Activated CD4-positive, CD25-positive, alpha-beta regulatory T cell (primary cell): ENCODE measurements at regions not wholly inside any gene's neighbourhood (a gene's known extent, or its start where the extent isn't known, plus 50 kb on each side); places are given as distances from the start of the nearest gene placed in this dataset.
"Not testable (repeated sequence)": the region's sequence is repeated elsewhere in the genome, so short reads cannot be mapped to it uniquely, and the experiment has no call there.

ENCODE experiments used
- DNase-seq, 4 experiments: peaks; one replicate each; lab custom pipeline; 2025; lab: John Stamatoyannopoulos, UW

DNA sequence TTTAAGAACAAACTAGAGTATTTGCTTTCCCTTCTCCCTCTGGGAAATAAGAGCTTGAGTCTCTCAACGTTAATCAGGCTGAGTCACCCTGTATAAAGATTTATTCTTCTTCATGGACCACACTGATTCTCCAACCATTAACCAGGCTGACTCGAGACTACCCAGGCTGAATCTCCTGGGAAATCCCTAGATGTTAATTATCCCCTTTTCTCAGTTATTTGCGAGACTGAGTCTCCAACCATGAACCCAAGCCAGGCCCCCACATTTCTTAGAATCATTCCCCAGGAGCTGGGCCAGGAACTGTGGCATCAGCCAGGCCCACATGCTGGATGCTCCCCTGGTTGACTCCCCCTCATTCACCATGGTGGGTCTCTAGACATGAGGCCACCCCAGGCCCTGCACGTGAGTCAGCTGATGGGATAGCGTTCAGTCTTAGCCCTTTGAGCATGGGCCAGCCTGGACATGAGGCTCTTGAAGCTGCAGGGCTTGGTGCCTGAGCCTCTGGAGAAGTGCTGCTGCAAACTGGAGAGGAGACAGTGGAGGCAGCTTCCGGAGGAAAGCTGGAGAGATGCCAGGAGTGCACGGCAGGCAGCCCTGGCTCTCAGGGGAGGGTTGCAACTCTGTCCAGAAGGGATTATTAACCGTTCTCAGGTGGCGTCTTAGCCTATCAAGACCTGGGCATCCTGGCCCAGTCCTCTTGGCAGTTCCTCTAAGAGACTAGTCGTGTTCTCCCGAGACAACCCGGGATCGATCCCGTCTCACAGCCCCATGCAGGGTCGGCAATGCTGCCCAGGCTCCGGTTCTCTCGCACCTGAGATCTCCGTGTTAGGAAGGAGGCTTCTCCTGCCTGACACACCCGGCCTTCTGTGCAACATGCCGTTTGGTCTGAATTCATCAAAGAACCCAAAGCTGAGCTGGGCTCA, 296.6 kb downstream of the ADGRD1 start:
- DNase-seq = no peak

DNA sequence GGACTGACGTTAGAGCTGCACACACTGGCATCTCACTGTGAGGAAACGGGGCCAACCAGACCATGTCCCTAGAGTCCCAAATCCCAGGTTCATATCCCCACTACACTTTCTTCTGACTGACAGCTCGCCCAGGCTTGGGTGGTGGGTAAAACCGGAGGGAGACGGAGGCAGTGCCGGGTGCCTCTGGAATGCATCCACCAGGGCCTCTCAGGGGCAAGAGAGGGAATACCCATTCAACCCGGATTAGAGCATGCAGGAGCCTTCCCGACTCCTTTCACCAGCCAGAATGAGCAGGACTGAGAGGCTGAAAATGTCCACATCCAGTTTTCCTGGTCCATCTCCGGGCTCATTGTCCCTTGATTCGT, 297.2 kb downstream of the ADGRD1 start:
- DNase-seq = no peak

DNA sequence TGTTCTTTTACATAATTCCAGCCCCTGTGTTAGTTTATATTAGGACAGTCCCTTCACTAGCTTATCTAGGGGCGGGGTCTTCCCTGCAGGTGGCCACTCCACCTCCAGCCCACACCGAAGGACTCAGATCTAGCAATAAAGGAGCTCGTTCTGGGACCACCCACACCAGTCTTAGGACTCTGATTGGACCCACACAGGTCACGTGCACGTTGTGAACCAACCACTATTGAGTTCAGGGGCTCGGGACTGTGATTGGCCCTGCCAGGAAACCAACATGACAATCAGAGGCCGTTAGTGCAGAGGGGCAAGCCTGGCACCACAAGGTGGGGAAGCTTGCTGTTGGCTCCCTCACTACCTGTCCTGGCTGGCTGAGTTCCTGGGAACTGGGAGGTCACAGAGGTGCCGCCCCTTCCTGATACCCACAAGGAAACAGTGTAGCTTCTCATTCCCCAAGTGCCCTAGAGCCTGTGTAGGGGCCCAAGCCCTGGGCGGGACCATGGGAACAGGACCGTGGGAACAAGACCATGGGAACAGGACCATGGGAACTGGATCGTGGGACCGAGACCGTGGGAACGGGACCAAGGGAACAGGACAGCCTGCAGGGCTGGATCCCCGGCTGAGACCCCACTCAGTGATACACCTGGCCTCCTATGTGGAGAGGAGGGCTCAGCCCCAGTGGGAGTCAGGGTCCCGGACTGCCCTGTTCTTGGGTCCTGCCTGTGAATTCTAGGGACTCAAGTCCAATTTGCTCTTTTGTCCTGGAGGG, 297.8 kb downstream of the ADGRD1 start:
- DNase-seq = no peak

DNA sequence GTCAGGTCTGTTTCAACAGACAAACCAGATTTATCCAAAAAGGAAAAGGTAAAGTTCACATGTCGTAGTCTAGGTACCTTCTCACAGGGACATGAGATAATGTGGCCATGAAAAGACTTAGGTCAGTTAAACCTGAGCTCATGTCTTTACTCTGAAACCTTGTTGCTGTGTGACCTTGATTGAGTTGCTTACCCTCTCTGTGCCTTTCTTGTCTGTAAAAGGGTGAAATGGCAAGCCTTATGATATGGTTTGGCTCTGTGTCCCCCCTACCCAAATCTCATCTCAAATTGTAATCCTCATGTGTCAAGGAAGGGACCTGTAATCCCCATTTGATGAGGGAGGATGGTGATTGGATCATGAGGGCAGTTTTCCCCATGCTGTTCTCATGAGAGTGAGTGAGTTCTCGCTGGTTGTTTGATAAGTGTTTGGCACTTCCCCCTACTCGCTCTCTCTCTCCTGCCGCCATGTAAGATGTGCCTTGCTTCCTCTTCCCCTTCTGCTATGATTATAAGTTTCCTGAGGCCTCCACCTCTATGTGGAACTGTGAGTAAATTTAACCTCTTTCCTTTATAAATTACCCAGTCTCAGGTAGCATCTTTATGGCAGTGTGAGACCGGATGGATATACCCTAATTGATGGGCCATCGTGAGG, 299.8 kb downstream of the ADGRD1 start:
- DNase-seq = no peak

DNA sequence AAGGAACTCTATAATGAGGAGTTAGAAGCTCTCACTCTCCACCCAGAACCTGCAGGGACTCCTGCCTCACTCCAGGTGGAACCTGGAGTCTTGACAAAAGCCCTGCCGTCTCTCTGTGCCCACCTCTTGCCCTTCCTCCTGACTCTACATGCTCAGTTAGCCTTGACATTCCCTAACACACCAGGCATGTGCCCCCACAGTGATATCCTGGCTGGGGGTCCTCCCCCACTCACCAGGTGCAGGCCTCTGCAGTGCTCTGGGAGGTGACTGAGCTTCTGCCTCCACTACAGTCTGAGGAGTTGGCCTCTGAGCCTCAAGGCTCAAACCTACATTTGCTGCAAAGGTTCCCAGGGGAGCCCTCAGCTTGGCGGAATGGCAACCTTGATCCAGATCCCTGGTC, 300.7 kb downstream of the ADGRD1 start:
- no peak for DNase-seq

DNA sequence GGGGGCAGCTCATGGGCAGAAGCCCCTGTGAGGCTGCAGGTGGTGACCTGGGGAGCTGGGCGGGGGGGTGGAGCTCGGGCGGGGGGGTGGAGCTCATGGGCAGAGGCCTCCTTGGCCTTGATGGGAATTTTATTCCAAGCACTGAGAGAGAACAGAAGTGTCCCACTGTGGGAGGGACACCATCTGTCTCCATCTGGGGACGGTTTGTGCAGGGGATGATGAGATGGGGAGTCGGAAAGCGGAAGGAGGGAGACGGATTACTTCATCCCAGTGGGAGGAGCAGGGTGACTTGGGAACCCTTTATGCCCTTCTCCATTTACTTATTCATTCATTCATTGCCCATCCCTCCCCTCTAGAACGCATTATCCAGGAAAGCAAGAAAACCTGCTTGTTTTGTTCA, 304.7 kb downstream of the ADGRD1 start:
- DNase-seq = no peak

DNA sequence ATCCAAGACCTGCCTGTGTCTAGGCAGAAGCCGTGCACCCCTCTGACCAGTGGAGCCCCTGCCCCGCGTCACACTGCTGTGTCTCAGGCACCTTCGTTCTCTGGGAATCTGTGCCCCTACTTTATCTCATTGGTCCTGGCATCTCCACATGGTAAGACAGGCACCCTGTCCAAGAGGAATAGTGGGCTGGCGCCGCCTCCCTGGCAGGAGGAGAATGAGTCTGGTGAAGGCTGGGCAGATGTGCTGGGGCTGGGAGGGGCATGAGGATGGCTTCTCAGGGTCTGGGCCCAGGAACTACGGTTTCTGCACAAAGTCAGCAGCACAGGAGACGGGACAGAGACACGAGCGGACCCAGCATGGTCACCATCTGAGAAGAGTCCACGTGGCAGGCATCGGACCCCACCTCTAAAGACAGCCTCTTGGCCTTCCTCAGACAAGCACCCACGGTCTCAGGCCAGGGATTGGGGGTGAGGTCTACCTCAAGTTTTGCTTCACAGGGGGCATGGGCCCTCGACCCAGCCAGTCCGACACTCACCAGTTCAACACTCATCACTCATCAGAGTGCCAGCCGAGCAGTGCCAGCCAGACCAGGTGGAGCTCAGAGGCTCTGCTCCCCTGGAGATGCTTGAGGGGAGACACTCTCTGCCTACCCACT, 306.7 kb downstream of the ADGRD1 start:
- DNase-seq = no peak

DNA sequence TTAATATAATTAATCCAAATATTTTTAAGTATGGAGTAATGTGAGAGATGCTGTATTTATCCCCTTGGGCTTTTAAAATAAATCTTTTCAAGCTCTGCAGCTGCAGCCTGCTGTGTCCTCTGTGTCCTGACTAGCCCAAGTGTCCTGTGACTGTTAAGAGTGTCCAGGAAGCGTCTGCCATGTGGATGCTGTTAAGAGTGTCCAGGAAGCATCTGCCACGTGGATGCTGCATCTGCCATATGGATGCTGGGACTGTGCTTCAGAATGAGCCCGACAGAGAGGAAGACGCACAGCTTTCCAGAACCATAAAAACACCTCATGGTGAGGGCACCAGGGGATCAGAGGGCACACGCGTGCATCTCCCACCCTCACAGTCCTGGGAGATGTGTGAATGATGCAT, 307.2 kb downstream of the ADGRD1 start:
- DNase-seq = no peak

DNA sequence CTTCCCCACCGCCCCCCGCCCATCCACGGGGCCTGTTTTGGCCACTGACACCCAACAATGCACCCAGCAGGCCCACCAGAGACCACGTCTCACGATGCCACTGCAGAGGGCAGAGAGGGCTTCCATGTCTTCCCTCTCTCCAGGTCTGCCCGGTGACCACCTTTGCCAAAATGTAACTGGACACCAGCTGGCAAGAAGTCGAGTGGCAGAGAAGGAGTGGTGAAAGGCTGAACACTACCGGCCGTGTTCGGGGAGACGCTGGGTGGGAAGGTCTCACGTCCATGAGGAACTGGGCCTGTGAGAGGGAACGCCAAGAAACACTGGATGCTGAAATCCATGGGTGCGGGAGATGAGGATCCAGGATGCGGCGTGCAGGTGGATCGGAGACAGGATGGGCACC, 308.2 kb downstream of the ADGRD1 start:
- no peak for DNase-seq

DNA sequence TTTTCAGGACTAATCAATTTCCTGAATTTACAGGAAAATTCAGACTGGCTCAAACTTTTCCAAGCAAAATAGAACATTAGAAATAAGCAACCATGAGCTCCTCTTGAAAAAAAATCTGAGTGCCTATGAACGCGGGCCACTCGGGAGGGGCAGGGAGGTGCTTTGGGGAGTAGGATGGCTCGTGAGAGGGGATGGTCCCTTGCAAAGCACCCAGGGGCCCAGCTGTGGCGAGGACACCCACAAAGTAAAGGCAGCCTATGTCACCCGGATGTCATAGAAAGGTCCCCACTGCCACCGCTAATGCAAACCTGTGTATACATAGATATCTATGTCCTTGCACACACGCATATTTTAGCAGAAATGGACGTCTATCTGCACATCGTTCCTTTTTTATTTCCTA, 309.9 kb downstream of the ADGRD1 start:
- no peak for DNase-seq

DNA sequence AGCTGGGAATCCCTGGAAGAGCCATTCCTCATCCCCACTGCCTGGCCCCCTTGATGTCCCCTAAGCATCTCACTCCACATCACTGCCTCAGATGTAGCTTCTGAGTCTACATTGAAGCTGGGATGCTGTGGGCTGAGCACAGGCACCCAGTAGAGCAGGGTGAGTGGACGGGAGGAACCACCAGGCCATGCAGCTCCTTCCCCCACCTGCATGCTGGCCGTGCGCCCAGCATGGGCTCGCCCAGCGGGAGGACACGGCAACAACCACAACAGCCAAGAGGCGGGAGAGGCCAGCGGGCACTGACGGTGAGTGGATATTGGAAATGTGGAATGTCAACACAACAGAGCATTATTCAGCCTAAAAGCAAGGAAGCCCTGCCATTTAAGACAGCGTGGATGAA, 310.9 kb downstream of the ADGRD1 start:
- DNase-seq = no peak

DNA sequence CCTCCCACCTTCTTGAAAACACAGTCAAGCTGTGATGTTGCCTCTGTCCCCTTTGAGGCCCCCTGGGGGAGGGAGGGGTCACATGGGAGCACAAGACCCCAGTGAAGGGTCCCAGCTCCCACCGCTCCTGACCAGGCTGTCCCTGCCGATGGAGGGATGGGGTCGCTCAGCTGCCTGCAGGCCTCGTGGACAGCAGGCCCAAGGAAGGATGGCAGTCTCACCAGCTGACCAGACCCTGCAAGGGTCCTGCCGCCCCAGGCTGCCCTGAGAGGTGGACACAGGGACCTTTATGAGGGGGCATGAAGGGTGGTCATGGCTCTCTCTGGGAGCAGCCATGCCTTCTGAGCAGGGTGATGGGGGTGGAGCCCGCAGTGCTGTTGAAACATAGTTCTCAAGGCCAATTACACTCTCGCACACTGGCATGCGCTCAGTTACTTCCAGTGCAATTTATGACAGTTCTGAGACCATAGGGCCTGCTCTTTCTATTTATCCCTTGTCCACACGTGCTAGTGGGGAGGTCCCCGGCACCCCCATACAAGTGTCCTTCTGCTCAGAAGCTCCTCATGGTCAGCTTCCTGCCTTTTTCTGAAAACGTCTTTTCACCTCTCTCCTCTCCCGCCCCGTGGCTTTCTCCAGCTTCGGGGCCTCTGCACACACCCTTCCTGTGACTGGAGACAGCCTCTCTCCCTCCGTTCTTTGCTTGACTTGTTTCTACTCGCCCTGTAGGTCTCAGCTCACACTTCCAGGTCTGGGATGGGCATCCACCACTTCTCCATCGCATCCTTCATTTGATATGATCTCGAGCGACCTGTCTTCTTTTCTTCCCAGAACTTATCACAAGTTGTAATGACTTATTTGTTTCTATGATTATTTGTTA, 313.1 kb downstream of the ADGRD1 start:
- no peak for DNase-seq

DNA sequence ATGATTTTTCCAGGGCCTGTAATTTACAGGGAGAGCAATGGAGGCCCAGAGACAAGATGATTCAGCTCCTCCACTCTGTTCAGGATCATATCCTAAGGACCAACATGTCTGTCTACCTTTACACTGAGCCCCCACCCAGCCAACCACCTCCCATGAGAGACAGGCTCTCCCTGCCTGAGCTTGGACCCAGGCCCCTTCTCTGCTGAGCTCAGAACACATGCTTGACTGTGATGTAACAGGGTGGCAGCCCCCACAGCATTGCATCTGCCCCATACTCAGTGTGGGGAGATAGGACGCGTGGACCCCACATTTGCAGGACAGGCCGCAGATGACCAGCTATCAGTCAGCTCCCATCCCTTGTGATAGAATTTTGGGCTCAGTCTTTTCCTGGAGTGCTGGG, 313.9 kb downstream of the ADGRD1 start:
- no peak for DNase-seq

DNA sequence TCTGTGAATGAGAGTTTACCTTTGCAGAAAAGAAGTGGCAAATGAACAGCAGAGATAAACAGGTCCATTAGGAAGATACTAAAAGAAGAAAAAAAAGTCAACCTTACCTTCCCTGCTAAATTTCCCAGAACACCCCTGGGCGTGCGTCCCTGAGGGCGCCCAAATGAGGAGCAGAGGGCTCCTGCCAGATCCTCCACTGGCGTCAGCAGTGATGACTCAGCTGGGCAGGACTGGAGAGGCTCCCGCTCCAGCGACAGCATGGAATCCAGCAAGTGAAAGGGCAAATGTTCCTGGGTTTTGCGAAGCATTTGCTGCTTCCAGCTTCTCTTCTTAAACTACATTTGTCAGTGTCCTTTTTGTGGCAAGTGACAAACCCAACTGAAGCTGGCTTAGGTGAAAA, 314.4 kb downstream of the ADGRD1 start:
- not testable (repeated sequence) for DNase-seq

DNA sequence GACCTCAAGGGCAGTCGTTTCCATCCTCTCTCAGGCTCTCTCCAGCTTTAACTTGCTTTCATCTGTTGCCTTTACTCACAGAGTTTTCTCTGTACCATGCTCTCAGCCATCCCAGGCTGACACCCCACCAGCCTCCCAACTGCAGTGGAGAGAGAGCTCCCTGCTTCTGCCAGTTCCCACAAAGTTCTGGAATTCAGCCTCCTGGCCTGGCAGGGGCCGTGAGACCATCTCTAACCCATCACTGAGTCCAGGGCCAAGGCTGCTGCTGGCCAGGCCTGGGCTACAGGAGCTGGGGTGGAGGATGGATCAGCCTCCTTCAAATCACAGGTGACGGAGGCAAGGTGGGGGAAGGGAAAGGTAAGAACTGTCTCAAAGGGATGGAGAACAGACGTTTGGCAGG, 314.9 kb downstream of the ADGRD1 start:
- not testable (repeated sequence) for DNase-seq

DNA sequence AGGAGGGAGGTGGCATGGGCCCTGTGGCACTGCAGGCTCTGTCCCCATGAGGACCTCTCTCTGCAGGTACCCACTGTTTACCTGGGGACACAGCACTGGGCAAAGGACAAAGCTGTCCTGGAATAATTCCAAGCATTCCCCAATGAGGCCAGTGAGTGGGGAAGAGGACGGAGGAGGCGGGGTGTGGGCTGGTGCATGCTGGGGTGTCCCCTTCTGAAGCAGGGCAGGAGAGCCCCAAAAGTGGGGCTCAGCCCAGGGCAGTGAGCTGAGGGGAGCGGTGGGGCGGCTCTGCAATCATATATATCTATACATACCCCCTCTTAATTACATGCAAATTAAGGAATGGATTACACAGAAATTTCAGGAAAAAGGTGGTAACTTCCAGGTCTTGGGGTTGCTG, 315.8 kb downstream of the ADGRD1 start:
- DNase-seq = no peak

DNA sequence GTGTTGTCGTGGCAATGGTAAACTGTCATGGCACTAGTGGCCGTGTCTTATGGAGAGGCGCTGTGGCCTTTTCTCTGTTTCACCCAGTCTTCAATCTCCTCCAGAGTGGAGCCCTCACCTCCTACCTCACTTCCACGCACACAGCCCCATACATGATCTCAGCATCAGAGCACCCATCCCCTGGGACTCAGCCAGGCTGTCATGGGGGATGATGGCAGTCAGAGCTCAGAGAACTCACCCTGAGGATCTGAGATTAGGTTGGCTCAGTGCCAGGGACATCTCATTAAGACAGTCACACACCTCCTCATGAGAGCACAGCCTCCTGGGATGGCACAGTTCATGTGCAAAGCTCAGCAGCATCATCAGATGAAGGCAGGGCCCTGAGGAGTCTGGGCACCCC, 316.3 kb downstream of the ADGRD1 start:
- not testable (repeated sequence) for DNase-seq

DNA sequence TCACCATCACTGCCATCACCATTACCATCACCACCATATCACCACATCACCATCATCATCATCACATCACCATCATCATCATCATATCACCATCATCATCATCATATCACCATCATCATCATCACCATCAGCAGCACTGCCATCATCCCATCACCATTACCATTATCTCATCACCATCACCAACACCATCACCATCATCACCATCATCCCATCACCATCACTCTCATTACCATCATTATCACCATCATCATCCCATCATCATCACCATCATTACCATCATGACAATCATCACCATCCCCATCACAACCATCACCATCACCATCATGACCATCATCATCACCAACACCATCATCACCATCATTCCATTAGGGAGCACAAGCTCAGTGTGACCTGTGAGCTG, 318.0 kb downstream of the ADGRD1 start:
- no peak for DNase-seq

DNA sequence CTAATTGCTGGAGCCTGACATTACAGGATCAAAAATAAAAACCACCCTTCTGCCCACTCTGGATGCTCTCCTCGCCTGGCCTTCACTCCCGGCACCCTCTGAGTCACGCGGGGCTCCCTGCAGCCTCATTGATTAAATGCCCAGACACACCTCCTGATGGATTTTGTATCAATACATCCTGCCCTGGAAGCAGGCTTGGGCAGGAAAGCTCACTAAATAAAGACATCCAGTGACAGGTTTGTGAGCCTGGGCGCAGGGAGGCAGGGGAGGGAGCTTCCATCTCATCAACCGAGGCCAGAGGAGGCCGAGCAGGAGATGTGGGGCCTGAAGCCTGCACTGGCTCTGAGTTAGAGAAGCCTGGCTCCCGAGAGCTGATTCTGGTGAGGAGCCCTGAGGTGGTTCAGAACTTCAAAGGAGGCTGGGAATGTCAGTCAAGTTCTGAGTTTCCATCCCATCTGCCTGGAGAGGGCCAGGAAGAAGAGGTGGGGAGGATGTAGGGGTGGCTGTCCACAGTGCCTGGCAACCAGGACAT, 318.6 kb downstream of the ADGRD1 start:
- not testable (repeated sequence) for DNase-seq

DNA sequence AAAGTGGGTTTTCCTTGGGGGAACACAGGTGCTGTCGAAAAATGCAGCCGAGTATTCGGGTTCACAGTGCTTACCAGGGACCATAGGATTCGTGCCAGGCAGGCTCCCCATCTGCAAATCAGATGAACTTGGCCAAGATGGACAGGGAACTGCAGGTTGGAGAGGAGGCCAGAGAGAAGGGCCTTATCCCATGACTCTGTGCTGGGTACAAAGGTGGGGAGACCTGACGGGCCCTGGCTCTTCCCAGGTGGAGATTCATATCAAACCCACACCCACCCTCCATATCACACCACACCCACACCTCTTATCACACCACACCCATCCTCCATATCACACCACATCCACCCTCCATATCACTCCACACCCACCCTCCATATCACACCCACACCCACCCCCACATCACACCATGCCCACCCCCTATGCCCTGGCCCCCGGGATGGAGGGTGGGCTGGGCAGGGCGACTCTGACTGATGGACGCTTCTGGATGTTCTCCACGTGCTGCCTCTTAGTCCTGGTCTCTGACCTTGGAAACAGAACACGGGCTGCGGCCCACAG, 319.7 kb downstream of the ADGRD1 start:
- DNase-seq = no peak

DNA sequence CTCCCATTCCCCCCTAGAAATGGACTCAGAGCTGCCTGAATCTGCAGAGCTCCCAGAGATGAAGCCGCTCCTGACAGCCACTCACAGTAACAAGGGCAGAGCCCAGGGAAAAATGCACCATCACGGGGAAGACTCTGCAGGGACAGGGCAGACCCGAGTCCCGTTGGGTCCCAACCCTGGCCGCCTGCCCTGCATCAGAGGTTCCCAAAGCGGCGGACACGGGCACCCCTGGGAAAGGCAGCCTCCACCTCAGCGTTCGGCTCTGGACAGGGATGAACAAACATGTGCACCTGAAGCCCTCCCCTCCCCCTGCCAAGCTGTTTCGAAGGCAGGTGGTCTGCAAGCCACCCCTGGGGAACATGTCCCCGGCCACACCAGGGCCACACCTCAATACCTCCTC, 320.4 kb downstream of the ADGRD1 start:
- no peak for DNase-seq
